GOT3 (cell line): ENCODE measurements at regions not wholly inside any gene's neighbourhood (a gene's known extent, or its start where the extent isn't known, plus 50 kb on each side); places are given as distances from the start of the nearest gene placed in this dataset.
"Not testable (repeated sequence)": the region's sequence is repeated elsewhere in the genome, so short reads cannot be mapped to it uniquely, and the experiment has no call there.

ENCODE experiments used
- DNase-seq: peaks from one replicate; lab custom pipeline; 2025; ENCODE audit warnings: mixed read lengths; lab: John Stamatoyannopoulos, UW

- DNase-seq: no peak
Measured at GRCh38 chr18:47728921-47729320, 201.5 kb downstream of the SMAD2 start.

GRCh38 chr18:47727409-47727808 is 203.1 kb downstream of the SMAD2 start:
- DNase-seq: no peak

- no peak for DNase-seq
Measured at GRCh38 chr18:47726550-47726949, 203.9 kb downstream of the SMAD2 start.

GRCh38 chr18:47725656-47726055 is 204.8 kb downstream of the SMAD2 start:
- no peak for DNase-seq

- no peak for DNase-seq
Measured at GRCh38 chr18:47724186-47724975, 206.1 kb downstream of the SMAD2 start.

- no peak for DNase-seq
Measured at GRCh38 chr18:47721876-47722275, 208.6 kb downstream of the SMAD2 start.

- no peak for DNase-seq
Measured at GRCh38 chr18:47720741-47721140, 209.7 kb downstream of the SMAD2 start.

- no peak for DNase-seq
Measured at GRCh38 chr18:47719096-47719780, 211.2 kb downstream of the SMAD2 start.

GRCh38 chr18:47718646-47719045 is 211.8 kb downstream of the SMAD2 start:
- no peak for DNase-seq

- no peak for DNase-seq
Measured at GRCh38 chr18:47717257-47717656, 213.2 kb downstream of the SMAD2 start.

GRCh38 chr18:47716632-47717185 is 213.8 kb downstream of the SMAD2 start:
- no peak for DNase-seq

- no peak for DNase-seq
Measured at GRCh38 chr18:47710451-47710850, 220.0 kb downstream of the SMAD2 start.

- DNase-seq: no peak
Measured at GRCh38 chr18:47709556-47709955, 220.9 kb downstream of the SMAD2 start.

GRCh38 chr18:47708206-47708605 is 222.3 kb downstream of the SMAD2 start:
- no peak for DNase-seq

GRCh38 chr18:47701134-47701533 is 229.3 kb downstream of the SMAD2 start:
- DNase-seq: no peak

GRCh38 chr18:47696870-47697269 is 233.6 kb downstream of the SMAD2 start:
- DNase-seq: no peak

GRCh38 chr18:47691611-47692010 is 238.8 kb downstream of the SMAD2 start:
- DNase-seq: no peak

- not testable (repeated sequence) for DNase-seq
Measured at GRCh38 chr18:47690778-47691177, 239.7 kb downstream of the SMAD2 start.

- no peak for DNase-seq
Measured at GRCh38 chr18:47689371-47689770, 241.1 kb downstream of the SMAD2 start.

GRCh38 chr18:47686806-47687205 is 243.7 kb downstream of the SMAD2 start:
- no peak for DNase-seq

- no peak for DNase-seq
Measured at GRCh38 chr18:47683774-47684173, 246.7 kb downstream of the SMAD2 start.

- no peak for DNase-seq
Measured at GRCh38 chr18:47682876-47683275, 247.6 kb downstream of the SMAD2 start.

- DNase-seq: no peak
Measured at GRCh38 chr18:47680488-47680887, 250.0 kb downstream of the SMAD2 start.
